ENCODE measurements at regions not wholly inside any gene's neighbourhood (a gene's known extent, or its start where the extent isn't known, plus 50 kb on each side); places are given as distances from the start of the nearest gene placed in this dataset.

DNA sequence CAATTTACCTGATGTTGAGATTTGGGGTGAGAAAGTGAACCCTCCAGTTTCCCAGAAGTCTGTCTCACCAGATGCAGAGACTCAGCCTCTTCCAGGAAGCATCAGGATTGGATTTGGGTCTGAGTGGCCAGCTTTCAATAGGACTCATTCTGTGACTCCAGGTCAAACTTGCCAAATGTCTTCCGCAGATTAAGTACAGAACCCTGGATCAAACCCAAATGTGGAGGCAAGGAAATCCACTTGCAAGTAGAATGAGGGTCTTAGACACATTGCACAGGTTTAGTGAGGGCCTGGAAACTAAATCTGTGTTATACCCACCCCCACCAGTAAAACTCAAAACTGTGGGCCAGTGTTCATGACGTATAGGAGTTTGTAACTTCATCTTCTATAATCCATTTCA lies 372.2 kb upstream of the MGMT start:
- TF ChIP-seq, protein P1, sequence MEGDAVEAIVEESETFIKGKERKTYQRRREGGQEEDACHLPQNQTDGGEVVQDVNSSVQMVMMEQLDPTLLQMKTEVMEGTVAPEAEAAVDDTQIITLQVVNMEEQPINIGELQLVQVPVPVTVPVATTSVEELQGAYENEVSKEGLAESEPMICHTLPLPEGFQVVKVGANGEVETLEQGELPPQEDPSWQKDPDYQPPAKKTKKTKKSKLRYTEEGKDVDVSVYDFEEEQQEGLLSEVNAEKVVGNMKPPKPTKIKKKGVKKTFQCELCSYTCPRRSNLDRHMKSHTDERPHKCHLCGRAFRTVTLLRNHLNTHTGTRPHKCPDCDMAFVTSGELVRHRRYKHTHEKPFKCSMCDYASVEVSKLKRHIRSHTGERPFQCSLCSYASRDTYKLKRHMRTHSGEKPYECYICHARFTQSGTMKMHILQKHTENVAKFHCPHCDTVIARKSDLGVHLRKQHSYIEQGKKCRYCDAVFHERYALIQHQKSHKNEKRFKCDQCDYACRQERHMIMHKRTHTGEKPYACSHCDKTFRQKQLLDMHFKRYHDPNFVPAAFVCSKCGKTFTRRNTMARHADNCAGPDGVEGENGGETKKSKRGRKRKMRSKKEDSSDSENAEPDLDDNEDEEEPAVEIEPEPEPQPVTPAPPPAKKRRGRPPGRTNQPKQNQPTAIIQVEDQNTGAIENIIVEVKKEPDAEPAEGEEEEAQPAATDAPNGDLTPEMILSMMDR (IDR thresholded peaks at IDR 0.05; ENCODE audit: insufficient read depth, low read length, missing control alignments) = no peak
- DNase-seq (ENCODE audit: low read depth, low spot score) = no peak
- POLR2A ChIA-PET = no interaction called here
- no peak overlapping the region for H3K4me3 ChIP-seq (ENCODE audit: low read depth, low read length)
- CTCF ChIA-PET = no interaction called here

DNA sequence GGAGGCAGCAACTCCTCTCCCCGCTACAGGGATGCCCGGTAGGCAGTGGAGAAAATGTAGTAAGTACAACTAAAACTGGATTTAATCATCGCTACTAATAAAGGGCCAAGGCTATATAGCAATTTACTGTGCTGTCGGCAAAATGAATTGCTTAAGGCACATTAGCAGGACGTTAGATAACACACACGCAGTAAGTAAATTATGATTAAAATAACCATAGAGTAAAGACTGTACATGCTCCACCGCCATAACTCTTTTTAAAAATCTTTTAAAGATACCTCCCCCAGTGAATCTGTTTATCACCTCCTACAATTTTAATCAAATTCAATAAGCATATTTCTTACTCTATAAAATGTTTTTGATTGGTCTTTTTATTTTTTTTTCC lies 371.4 kb upstream of the MGMT start:
- CTCF ChIA-PET = no interaction called here
- TF ChIP-seq, protein P1 (IDR thresholded peaks at IDR 0.05; ENCODE audit: insufficient read depth, low read length, missing control alignments) = no peak
- POLR2A ChIA-PET = no interaction called here

DNA sequence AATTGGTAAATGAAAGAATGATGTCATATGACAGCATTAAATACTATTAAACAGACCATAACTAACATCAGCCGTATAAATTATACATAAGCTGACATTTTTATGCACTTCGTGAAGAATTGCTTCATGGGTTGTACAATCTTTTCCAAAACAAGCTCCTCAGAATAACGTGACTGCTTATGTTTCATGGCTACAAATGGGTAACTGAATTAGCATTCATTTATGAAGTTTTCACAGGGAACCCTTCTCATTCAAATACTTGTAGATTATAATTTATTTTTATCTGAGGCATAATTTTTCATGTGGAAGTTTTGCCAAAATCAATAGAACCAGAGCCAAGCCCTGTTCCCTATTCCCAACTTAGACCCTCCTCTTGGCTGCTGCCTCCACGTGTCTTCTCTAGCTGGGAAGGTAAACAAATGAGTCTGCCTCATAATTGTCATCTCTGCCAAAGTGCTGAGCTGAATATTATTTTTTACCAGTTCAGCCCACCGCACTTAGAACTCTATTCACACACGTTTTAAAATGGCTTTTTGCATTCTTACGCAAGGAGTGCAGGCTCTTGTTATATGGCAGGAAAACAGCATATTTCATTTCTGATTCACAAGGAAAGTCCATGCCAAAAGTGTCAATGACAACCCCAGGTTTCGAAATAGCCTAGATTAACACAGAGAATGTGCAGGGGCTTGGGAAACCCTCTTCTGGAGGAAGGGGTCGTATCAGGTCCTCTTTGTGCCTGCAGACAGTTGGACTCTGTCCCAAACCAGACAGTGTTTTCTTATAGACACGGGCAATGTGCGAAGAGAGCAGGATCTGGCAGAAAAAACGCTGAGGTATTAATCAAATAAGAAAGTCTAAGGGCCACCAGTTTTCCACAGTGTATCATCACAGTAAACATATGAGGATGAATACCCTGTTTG lies 370.7 kb upstream of the MGMT start:
- TF ChIP-seq, protein P1 (IDR thresholded peaks at IDR 0.05; ENCODE audit: insufficient read depth, low read length, missing control alignments) = no peak
- ChIA-PET POLR2A (no interaction called here), CTCF (no interaction called here)
- no peak overlapping the region for H3K4me3 ChIP-seq (ENCODE audit: low read depth, low read length)
- no peak for DNase-seq (ENCODE audit: low read depth, low spot score)

More for the DNA sequence above, 371.4 kb upstream of the MGMT start:
- no peak overlapping the region for H3K4me3 ChIP-seq (ENCODE audit: low read depth, low read length)
- DNase-seq (ENCODE audit: low read depth, low spot score) = no peak

DNA sequence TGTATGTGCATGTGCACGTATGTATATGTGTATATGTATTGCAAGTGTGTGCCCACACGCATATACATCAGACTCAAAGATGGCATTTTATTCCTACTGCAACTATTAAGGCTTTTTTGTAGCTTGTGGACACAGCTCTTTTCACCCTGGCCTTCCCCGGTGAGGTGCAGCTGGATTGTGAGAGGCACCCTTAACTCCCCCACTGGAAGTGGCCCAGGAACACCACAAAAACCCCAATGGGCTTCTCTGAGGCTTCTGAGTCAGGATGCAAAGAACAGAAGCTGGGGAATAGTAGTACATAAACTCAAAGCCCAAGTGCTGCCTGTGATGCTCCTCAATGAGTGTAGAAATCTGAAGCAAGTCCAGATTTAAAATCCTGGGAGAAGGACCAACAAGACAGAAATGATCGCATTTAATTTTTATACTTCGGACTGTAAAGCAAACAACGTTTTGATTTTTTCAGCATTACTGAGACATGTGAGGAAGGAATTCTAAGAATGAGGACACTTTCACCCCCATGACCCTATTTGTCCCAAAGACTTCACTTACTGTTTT lies 369.2 kb upstream of the MGMT start:
- CTCF ChIA-PET = no interaction called here
- DNase-seq (ENCODE audit: low read depth, low spot score) = no peak
- TF ChIP-seq, protein P1 (IDR thresholded peaks at IDR 0.05; ENCODE audit: insufficient read depth, low read length, missing control alignments) = no peak
- H3K4me3 ChIP-seq (ENCODE audit: low read depth, low read length) = no peak overlapping the region
- POLR2A ChIA-PET = no interaction called here

DNA sequence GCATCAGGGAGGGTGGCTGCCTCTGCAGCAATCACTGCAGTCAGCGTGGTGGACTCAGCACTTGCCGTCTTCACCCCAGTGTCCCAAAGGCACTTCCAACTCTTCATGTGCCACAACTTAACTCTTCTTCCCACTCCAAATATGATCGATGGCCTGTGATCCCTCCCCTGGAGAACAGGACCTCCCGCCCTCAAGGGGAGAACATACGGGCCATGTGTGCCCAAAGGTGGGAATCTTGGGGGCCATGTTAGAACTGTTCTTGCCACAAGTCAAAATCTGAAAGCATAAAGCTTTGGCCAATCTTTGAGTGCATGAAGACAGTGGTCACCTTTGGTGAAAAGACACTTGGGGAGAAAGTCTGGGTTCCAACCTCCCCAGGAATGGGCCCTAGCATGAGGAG lies 368.5 kb upstream of the MGMT start:
- TF ChIP-seq, protein P1 (IDR thresholded peaks at IDR 0.05; ENCODE audit: insufficient read depth, low read length, missing control alignments) = no peak
- H3K4me3 ChIP-seq (ENCODE audit: low read depth, low read length) = no peak overlapping the region
- CTCF ChIA-PET = no interaction called here
- POLR2A ChIA-PET = no interaction called here
- DNase-seq (ENCODE audit: low read depth, low spot score) = no peak

DNA sequence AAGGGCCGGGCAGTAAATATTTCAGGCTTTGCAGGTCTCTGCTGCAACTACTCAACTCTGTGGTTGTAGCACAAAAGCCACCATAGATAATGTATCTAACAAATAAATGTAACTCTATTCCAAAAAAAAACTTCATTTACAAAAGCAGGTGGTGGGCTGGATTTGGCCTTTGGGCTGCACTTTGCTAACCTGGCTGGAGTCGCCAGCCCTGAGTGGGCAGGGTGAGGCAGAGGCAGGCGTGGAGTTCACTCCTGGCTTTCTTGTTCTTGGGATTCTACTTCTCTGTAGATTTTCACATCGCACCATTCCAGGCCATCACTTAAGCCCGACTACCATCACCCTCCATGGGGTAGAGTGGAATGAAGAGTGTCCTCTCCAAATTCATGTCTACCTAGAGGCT lies 367.6 kb upstream of the MGMT start:
- no peak overlapping the region for H3K4me3 ChIP-seq (ENCODE audit: low read depth, low read length)
- DNase-seq (ENCODE audit: low read depth, low spot score) = no peak
- ChIA-PET POLR2A (no interaction called here), CTCF (no interaction called here)
- TF ChIP-seq, protein P1 (IDR thresholded peaks at IDR 0.05; ENCODE audit: insufficient read depth, low read length, missing control alignments) = no peak
